ENCODE measurements at regions not wholly inside any gene's neighbourhood (a gene's known extent, or its start where the extent isn't known, plus 50 kb on each side); places are given as distances from the start of the nearest gene placed in this dataset.
"Not testable (repeated sequence)": the region's sequence is repeated elsewhere in the genome, so short reads cannot be mapped to it uniquely, and the experiment has no call there.

GRCh38 chr10:15939543-15939942 is 79.2 kb upstream of the MINDY3 start:
- TF ChIP-seq, protein P1, sequence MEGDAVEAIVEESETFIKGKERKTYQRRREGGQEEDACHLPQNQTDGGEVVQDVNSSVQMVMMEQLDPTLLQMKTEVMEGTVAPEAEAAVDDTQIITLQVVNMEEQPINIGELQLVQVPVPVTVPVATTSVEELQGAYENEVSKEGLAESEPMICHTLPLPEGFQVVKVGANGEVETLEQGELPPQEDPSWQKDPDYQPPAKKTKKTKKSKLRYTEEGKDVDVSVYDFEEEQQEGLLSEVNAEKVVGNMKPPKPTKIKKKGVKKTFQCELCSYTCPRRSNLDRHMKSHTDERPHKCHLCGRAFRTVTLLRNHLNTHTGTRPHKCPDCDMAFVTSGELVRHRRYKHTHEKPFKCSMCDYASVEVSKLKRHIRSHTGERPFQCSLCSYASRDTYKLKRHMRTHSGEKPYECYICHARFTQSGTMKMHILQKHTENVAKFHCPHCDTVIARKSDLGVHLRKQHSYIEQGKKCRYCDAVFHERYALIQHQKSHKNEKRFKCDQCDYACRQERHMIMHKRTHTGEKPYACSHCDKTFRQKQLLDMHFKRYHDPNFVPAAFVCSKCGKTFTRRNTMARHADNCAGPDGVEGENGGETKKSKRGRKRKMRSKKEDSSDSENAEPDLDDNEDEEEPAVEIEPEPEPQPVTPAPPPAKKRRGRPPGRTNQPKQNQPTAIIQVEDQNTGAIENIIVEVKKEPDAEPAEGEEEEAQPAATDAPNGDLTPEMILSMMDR (IDR thresholded peaks at IDR 0.05; ENCODE audit: poor library complexity): not testable (repeated sequence)
- TF ChIP-seq EZH2 (IDR thresholded peaks at IDR 0.05; ENCODE audit: borderline replicate concordance); EZH2phosphoT487 (IDR thresholded peaks at IDR 0.05; ENCODE audit: low read depth, severe bottlenecking, unreplicated experiment): not testable (repeated sequence)

Data from hepatocyte (in vitro differentiated cells).